ENCODE measurements at regions not wholly inside any gene's neighbourhood (a gene's known extent, or its start where the extent isn't known, plus 50 kb on each side); places are given as distances from the start of the nearest gene placed in this dataset.

DNA sequence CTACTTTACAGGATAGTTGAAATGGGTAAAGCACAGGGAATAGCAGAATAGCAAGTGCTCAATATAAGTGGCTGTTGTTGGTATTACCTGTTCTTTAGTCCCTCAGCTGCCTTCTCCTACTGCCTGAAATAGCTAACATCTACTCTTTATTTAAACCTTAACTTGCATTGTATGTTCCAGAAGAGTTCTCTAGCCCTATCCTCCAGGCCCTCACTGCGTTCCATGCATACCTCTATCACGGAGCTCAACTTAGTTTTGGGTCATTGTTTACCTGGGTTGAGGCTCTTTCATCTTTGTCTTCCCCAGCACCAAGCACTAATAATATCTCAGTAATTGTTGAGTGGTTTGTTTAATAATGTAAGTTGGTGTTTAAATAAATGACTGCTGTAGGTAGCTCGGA lies 242.2 kb upstream of the FANCL start:
- TF ChIP-seq CTCF (IDR thresholded peaks at IDR 0.05; ENCODE audit: insufficient read depth, low read length) = no peak
- TF ChIP-seq, protein P1, sequence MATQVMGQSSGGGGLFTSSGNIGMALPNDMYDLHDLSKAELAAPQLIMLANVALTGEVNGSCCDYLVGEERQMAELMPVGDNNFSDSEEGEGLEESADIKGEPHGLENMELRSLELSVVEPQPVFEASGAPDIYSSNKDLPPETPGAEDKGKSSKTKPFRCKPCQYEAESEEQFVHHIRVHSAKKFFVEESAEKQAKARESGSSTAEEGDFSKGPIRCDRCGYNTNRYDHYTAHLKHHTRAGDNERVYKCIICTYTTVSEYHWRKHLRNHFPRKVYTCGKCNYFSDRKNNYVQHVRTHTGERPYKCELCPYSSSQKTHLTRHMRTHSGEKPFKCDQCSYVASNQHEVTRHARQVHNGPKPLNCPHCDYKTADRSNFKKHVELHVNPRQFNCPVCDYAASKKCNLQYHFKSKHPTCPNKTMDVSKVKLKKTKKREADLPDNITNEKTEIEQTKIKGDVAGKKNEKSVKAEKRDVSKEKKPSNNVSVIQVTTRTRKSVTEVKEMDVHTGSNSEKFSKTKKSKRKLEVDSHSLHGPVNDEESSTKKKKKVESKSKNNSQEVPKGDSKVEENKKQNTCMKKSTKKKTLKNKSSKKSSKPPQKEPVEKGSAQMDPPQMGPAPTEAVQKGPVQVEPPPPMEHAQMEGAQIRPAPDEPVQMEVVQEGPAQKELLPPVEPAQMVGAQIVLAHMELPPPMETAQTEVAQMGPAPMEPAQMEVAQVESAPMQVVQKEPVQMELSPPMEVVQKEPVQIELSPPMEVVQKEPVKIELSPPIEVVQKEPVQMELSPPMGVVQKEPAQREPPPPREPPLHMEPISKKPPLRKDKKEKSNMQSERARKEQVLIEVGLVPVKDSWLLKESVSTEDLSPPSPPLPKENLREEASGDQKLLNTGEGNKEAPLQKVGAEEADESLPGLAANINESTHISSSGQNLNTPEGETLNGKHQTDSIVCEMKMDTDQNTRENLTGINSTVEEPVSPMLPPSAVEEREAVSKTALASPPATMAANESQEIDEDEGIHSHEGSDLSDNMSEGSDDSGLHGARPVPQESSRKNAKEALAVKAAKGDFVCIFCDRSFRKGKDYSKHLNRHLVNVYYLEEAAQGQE (IDR thresholded peaks at IDR 0.05; ENCODE audit: insufficient replicate concordance, low read depth) = no peak

All from HL-60 (cell line).